T-cell (primary cell): ENCODE measurements at regions not wholly inside any gene's neighbourhood (a gene's known extent, or its start where the extent isn't known, plus 50 kb on each side); places are given as distances from the start of the nearest gene placed in this dataset.

ENCODE experiments used
- ATAC-seq, 4 experiments: fragments of 200-7000 bp in 3 of 4; fragments of 150-1000 bp in 1 of 4; cut with Tn5 transposase; replicated peaks in 1 of 4; 1 replicate in 3 of 4; 2 replicates in 1 of 4; pipeline ENCODE4 v1.10.0; 2021; ENCODE audit warnings: moderate library complexity in 3 of 4, mild to moderate bottlenecking in 2 of 4, moderate number of reproducible peaks in 1 of 4
- CTCF ChIA-PET, 2 donors: fragments of 300-600 bp; sonication (Branson Sonifier 250); formaldehyde crosslinking; loops; one replicate each; lab custom pipeline; 2022; ENCODE audit warnings: antibody characterized with exemption in 2 of 2; lab: Charles Lee
- POLR2A ChIA-PET, 2 donors: fragments of 300-600 bp; sonication (Branson Sonifier 250); formaldehyde crosslinking; loops; one replicate each; lab custom pipeline; 2022; ENCODE audit warnings: antibody characterized with exemption in 2 of 2; lab: Charles Lee
- DNase-seq, 35 experiments: peaks; one replicate each; pipeline versions ENCODE4 v3.0.0 to v3.0.0-alpha.2; 2013 to 2023
- H3K27ac ChIP-seq: one replicate; pipeline ENCODE4 v1.5.1; 2013; ENCODE audit warnings: low read length
- H3K27me3 ChIP-seq, 2 experiments: replicated peaks in 1 of 2; 1 replicate in 1 of 2; 2 replicates in 1 of 2; pipeline versions ENCODE4 v1.6.1 to v1.7.0; 2013; ENCODE audit warnings: low read length in 1 of 2, mixed read lengths in 1 of 2; ENCODE audit not compliant: control insufficient read depth in 2 of 2, insufficient read depth in 2 of 2; ENCODE audit errors: extremely low read depth in 1 of 2
- H3K36me3 ChIP-seq, 2 donors: 1 replicate in 1 of 2; 2 replicates in 1 of 2; pipeline versions ENCODE4 v1.6.1 to v1.7.0; 2013; ENCODE audit warnings: low read length in 1 of 2; ENCODE audit not compliant: control insufficient read depth in 2 of 2, insufficient read depth in 1 of 2; ENCODE audit errors: extremely low read depth in 1 of 2
- H3K4me1 ChIP-seq, 2 experiments: 1 replicate in 1 of 2; 2 replicates in 1 of 2; pipeline versions ENCODE4 v1.6.1 to v1.7.0; 2013; ENCODE audit warnings: low read length in 2 of 2, mixed read lengths in 1 of 2; ENCODE audit not compliant: insufficient read depth in 2 of 2, control insufficient read depth in 1 of 2; ENCODE audit errors: extremely low read depth in 1 of 2
- H3K4me3 ChIP-seq, 2 donors: 1 replicate in 1 of 2; 2 replicates in 1 of 2; pipeline versions ENCODE4 v1.5.1 to v1.7.0; 2013; ENCODE audit warnings: mild to moderate bottlenecking in 2 of 2, low read length in 1 of 2, moderate library complexity in 1 of 2; ENCODE audit not compliant: control insufficient read depth in 1 of 2; ENCODE audit errors: extremely low read depth in 1 of 2
- H3K9me3 ChIP-seq: 2 replicates; pipeline ENCODE4 v1.7.0; 2013
- H3K27ac Mint-ChIP-seq, 2 donors: one replicate each; pipeline ENCODE4 v1.8.0; 2020 to 2021; ENCODE audit warnings: mild to moderate bottlenecking in 2 of 2, mixed read lengths in 2 of 2
- H3K27me3 Mint-ChIP-seq, 2 donors: one replicate each; pipeline ENCODE4 v1.8.0; 2021 to 2022; ENCODE audit warnings: mixed read lengths in 2 of 2
- H3K36me3 Mint-ChIP-seq: one replicate; pipeline ENCODE4 v1.8.0; 2021; ENCODE audit warnings: mixed read lengths
- H3K4me1 Mint-ChIP-seq, 3 donors: one replicate each; pipeline ENCODE4 v1.8.0; 2020 to 2022; ENCODE audit warnings: mixed read lengths in 3 of 3, mild to moderate bottlenecking in 1 of 3
- H3K4me3 Mint-ChIP-seq, 3 donors: one replicate each; pipeline ENCODE4 v1.8.0; 2020 to 2022; ENCODE audit warnings: mild to moderate bottlenecking in 3 of 3, mixed read lengths in 3 of 3, moderate library complexity in 3 of 3
- H3K9me3 Mint-ChIP-seq, 3 donors: one replicate each; pipeline ENCODE4 v1.8.0; 2020 to 2022; ENCODE audit warnings: mixed read lengths in 3 of 3
- WGBS: methylation state at CpG from one replicate; pipeline ENCODE4 v1.1.5; 2013; ENCODE audit warnings: missing lambda C conversion rate; ENCODE audit not compliant: insufficient coverage; 5-methylcytosine and 5-hydroxymethylcytosine counted together

DNA sequence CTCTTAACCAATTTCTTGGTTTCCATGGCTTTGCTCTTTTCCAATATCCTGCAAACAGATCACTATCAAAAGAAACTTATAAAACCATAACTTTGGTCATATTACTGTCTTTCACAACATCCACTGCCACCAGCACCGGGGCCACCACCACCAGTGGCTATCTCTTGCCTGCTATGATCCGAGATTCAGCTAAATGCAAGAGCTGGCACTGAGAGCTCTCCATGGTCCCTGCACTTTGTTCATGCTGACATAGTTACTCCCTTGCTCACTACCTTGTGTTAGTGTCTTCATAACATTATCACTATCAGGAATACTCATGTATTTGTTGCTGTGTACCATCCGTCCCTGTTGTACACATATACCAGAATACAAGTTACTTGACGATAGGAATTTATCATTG lies 299.0 kb downstream of the ETS1 start:
- peak overlapping the region; percentile 98 to 100 for H3K27ac Mint-ChIP-seq
- WGBS: 90% methylated on average over 2 of the region's 4 CpGs
- POLR2A ChIA-PET: no interaction called here
- no peaks in the 10 kb centered on the region for H3K36me3 Mint-ChIP-seq
- Histone ChIP-seq H3K4me3 (no peak overlapping the region), H3K27me3 (no peaks in the 10 kb centered on the region), H3K36me3 (no peaks in the 10 kb centered on the region), H3K9me3 (no peaks in the 10 kb centered on the region), H3K27ac (no peak overlapping the region), H3K4me1 (peaks cover 45 to 57% of the 10 kb centered on the region in 2 experiments)
- H3K4me3 Mint-ChIP-seq: no peak overlapping the region
- no peaks in the 10 kb centered on the region for H3K27me3 Mint-ChIP-seq
- no peaks in the 10 kb centered on the region for H3K9me3 Mint-ChIP-seq
- H3K4me1 Mint-ChIP-seq: peaks cover 85 to 91% (median 89%) of the 10 kb centered on the region in 3 donors
- DNase-seq (no peak), ATAC-seq (no peak)
- CTCF ChIA-PET: interaction anchor here (0.8 to 10.4 kb wide), 9 partner anchors 10 to 343 kb away, joined by 3 to 109 read pairs (median 5); no protein-coding TSS in a partner anchor

DNA sequence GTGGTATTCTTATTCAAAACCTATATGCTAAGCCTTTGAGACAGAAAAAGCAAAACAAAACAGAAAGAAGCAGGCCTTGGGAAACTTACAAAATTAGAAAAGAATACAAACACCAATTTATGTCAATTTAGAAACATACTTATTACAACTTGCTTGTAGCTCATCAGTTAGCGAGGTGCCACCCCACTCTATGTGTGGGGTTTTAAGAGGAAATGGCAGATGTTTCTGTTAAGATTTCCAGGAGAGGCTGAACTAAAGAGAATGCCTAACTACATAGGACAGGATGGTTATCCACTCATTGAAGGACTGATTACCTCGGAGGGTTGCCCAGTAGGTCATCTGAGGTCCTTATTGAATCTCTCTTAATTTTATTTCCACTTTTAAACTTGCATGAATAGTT lies 302.0 kb downstream of the ETS1 start:
- H3K9me3 Mint-ChIP-seq: no peaks in the 10 kb centered on the region
- peaks cover 21 to 27% of the 10 kb centered on the region in 2 experiments for H3K4me1 ChIP-seq
- peak overlapping the region; percentile 85 for H3K27ac Mint-ChIP-seq
- no peaks in the 10 kb centered on the region for H3K27me3 ChIP-seq
- no peaks in the 10 kb centered on the region for H3K36me3 Mint-ChIP-seq
- H3K27ac ChIP-seq: peak overlapping the region; percentile 72
- H3K36me3 ChIP-seq: no peaks in the 10 kb centered on the region
- ChIA-PET POLR2A (interaction anchor here (0.5 to 1.0 kb wide), 5 partner anchors 17 to 490 kb away, joined by 3 to 13 read pairs (median 4); no protein-coding TSS in a partner anchor), CTCF (interaction anchor here in 1 of 2 donors (0.6 to 10.4 kb wide), 7 partner anchors 17 to 417 kb away, joined by 3 to 109 read pairs (median 3); no protein-coding TSS in a partner anchor)
- H3K4me1 Mint-ChIP-seq: peaks cover 54 to 61% (median 58%) of the 10 kb centered on the region in 3 donors
- no peak for ATAC-seq
- no peak overlapping the region for H3K4me3 ChIP-seq
- H3K4me3 Mint-ChIP-seq: peak overlapping the region in 1 of 3 donors; percentile 11
- no CpG with 5 or more reads among the region's 2 CpGs for WGBS
- H3K9me3 ChIP-seq: no peaks in the 10 kb centered on the region
- H3K27me3 Mint-ChIP-seq: no peaks in the 10 kb centered on the region
- DNase-seq: peak in 3 of 35 experiments; percentile 16 to 29 (median 25)

DNA sequence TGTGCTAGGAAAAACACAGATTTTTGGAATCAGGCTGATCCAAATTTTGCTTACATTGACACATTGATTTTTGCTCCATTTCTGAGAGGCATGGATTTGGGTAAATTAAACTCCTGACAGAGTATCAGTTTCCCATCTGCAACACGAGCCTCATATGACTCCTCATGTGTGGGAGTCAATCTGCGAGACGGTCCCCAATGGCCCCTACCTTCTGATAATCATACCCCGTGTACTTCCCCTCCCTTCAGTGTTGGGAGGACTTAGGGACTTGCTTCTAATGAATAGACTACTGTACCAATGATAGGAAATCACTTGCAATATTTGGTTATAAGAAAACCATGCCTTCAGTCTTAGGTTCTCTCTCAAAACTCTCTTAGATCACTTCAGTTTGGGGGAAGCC lies 302.7 kb downstream of the ETS1 start:
- ChIA-PET POLR2A (interaction anchor here (0.5 to 1.0 kb wide), 4 partner anchors 18 to 346 kb away, joined by 3 to 13 read pairs (median 4); no protein-coding TSS in a partner anchor), CTCF (interaction anchor here (0.6 to 10.4 kb wide), 7 partner anchors 18 to 418 kb away, joined by 3 to 109 read pairs (median 3); no protein-coding TSS in a partner anchor)
- Histone ChIP-seq H3K36me3 (no peaks in the 10 kb centered on the region), H3K27me3 (no peaks in the 10 kb centered on the region), H3K27ac (peak overlapping the region; percentile 72), H3K4me1 (peaks cover 19 to 24% of the 10 kb centered on the region in 2 experiments), H3K4me3 (no peak overlapping the region), H3K9me3 (no peaks in the 10 kb centered on the region)
- no CpG with 5 or more reads among the region's 4 CpGs for WGBS
- ATAC-seq (no peak), DNase-seq (no peak)
- Mint-ChIP-seq H3K9me3 (no peaks in the 10 kb centered on the region), H3K4me1 (peaks cover 47 to 54% (median 52%) of the 10 kb centered on the region in 3 donors), H3K27me3 (no peaks in the 10 kb centered on the region), H3K4me3 (peak overlapping the region in 1 of 3 donors; percentile 11), H3K36me3 (no peaks in the 10 kb centered on the region), H3K27ac (peak overlapping the region; percentile 85)

DNA sequence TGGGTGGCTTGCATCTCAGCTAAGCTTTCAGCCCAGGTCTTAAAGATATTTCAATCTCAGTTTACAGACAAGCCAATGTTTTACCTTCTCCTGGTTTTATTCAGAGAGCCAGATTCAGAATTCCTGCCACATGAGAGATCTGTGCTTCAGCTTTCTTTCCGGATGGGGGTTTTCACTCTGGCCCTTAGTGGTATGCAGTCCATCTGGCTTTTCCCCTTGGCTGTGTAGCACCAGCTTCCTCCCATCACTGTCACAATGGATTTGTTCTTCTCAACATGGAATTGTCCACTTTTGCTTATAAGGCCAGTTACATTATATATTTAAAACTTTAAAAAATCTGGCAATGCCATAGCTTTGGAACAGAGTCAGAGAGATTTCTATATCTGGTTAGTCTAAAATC lies 303.9 kb downstream of the ETS1 start:
- Mint-ChIP-seq H3K27ac (no peak overlapping the region), H3K36me3 (no peaks in the 10 kb centered on the region), H3K27me3 (no peaks in the 10 kb centered on the region), H3K9me3 (no peaks in the 10 kb centered on the region), H3K4me1 (peaks cover 35 to 42% (median 40%) of the 10 kb centered on the region in 3 donors), H3K4me3 (no peak overlapping the region)
- no CpG with 5 or more reads among the region's 1 CpG for WGBS
- Histone ChIP-seq H3K4me3 (no peak overlapping the region), H3K4me1 (peaks cover 15 to 17% of the 10 kb centered on the region in 2 experiments), H3K27me3 (no peaks in the 10 kb centered on the region), H3K9me3 (no peaks in the 10 kb centered on the region), H3K27ac (no peak overlapping the region), H3K36me3 (no peaks in the 10 kb centered on the region)
- DNase-seq (no peak), ATAC-seq (no peak)
- POLR2A ChIA-PET: interaction anchor here in 1 of 2 donors (0.6 kb wide), 2 partner anchors 37 to 193 kb away, joined by 3 to 4 read pairs; no protein-coding TSS in a partner anchor
- CTCF ChIA-PET: interaction anchor here in 1 of 2 donors (1.0 to 10.4 kb wide), 4 partner anchors 12 to 347 kb away, joined by 3 to 109 read pairs (median 4); no protein-coding TSS in a partner anchor

DNA sequence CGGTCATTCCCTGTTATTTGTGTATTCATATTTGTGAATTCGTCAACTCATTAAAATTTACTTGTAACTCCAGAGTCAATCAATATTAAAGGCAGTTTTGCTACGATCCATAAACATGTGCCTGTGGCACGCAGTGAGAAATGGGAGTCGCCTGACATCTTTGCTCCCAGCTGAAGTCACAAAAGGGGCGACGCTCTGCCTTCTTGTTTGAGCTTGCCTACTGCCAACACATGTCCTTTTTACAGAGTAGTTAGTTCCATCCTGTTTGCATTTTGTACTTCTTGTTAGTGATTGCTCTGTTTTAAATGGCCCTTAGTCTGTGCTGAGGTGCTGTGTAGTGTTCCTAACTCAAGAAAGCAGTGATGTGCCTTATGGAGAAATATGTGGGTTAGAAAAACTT lies 305.3 kb downstream of the ETS1 start:
- H3K36me3 ChIP-seq: no peaks in the 10 kb centered on the region
- ChIA-PET CTCF (interaction anchor here (1.2 to 10.4 kb wide), 3 partner anchors 11 to 349 kb away, joined by 3 to 109 read pairs (median 3); no protein-coding TSS in a partner anchor), POLR2A (no interaction called here)
- Mint-ChIP-seq H3K4me1 (peaks cover 27 to 28% (median 28%) of the 10 kb centered on the region in 3 donors), H3K27me3 (no peaks in the 10 kb centered on the region), H3K27ac (no peak overlapping the region), H3K9me3 (no peaks in the 10 kb centered on the region), H3K4me3 (no peak overlapping the region), H3K36me3 (no peaks in the 10 kb centered on the region)
- no peaks in the 10 kb centered on the region for H3K27me3 ChIP-seq
- H3K4me1 ChIP-seq: peaks cover 14 to 15% of the 10 kb centered on the region in 2 experiments
- DNase-seq (no peak), ATAC-seq (no peak)
- H3K4me3 ChIP-seq: no peak overlapping the region
- 79% methylated on average over 3 of the region's 7 CpGs for WGBS
- no peak overlapping the region for H3K27ac ChIP-seq
- no peaks in the 10 kb centered on the region for H3K9me3 ChIP-seq

DNA sequence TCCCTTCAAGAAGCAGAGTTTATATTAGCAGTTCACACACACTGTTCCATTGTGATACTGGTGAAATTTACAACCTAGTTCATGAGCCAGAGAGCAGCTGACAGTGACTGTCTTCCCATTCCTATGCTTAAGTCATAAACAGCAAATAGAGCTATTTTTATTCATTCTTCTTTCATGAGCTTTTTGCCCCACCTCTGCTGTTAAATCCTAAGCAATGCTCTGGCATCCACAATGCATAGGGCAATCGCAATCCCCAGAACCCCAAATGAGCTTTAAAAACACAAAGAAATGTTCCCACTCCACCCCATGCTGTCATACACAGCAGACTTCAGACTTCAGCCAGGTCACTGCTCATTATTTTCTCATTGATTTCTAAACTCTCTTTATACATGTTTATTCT lies 307.5 kb downstream of the ETS1 start:
- H3K27ac ChIP-seq: no peak overlapping the region
- no peaks in the 10 kb centered on the region for H3K27me3 ChIP-seq
- H3K4me1 ChIP-seq: peaks cover under 1 to 4% of the 10 kb centered on the region in 2 experiments
- ChIA-PET CTCF (no interaction called here), POLR2A (interaction anchor here (0.6 to 0.7 kb wide), 3 partner anchors 23 to 361 kb away, joined by 4 to 5 read pairs (median 4); no protein-coding TSS in a partner anchor)
- Mint-ChIP-seq H3K9me3 (peaks cover 0 to 3% (median 0%) of the 10 kb centered on the region in 3 donors), H3K27me3 (no peaks in the 10 kb centered on the region), H3K27ac (no peak overlapping the region), H3K36me3 (no peaks in the 10 kb centered on the region), H3K4me1 (peaks cover 6 to 9% (median 7%) of the 10 kb centered on the region in 3 donors), H3K4me3 (no peak overlapping the region)
- WGBS: 100% methylated on average over 1 of the region's 1 CpG
- no peaks in the 10 kb centered on the region for H3K36me3 ChIP-seq
- DNase-seq: no peak
- no peak overlapping the region for H3K4me3 ChIP-seq
- H3K9me3 ChIP-seq: no peaks in the 10 kb centered on the region
- no peak for ATAC-seq
